ENCODE measurements at regions not wholly inside any gene's neighbourhood (a gene's known extent, or its start where the extent isn't known, plus 50 kb on each side); places are given as distances from the start of the nearest gene placed in this dataset.

DNA sequence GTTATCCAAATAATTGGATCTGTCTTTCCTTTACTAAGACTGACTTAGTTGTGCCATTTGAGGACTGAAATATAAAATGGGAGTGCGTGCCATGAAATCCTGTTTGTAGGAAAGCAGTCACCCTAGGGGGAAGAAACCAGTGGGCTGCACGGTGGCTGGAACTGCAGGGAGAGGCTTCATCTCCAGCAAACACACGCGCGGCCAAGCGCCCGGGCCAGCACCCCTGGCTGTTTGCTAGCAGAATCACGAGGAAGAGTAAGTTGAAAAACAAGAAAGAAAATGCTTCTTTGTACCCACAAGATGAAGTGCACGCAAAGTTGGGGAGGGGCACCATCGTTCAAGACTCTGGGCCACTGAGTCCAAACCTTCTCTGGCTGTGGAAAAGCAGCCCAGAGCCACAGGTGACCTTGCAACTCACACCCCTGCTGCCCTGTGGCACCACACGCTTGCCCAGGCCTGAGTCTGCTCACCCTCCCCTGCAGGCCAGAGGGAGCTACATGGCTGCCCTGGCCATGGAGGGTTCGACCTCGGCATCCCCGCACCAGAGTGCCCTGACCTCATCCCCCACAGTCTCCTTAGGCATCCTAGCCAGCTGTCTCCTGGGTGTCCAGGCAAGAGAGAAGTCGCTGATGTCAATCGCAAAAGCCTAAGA lies 55.2 kb downstream of the IRX2 start:
- DNase-seq: no peak

DNA sequence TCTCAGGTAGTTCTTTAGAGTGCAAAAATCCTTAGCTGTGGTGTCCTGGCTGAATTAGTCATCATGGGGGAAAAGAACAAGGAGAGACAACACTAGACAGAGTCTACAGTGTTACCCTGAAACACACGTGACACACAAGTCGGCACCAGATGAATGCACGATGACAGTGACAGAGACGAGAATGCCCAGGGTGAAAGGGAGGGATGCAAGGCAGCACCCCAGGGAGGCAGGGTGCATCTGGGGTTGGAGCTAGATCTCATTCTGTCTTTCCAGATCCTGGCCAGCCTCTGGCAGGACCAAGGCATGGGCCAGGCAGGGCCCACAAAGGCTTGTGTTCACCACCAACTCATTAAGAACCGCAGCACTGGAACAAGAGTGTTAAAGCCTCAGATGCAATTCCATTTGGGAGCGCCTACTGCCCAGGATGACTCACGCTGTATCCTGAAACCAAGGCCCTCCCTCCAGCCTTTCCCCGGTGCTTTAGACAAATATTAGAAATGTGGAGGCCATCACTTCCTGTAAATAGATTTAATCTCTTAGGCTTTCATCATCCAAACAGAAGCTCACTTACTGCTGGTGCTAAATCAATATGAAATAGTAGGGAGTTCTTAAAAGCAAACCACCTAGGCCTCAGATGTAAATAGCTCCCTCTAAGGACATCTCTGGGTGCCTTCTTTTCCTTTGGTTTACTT lies 56.1 kb downstream of the IRX2 start:
- DNase-seq: no peak

DNA sequence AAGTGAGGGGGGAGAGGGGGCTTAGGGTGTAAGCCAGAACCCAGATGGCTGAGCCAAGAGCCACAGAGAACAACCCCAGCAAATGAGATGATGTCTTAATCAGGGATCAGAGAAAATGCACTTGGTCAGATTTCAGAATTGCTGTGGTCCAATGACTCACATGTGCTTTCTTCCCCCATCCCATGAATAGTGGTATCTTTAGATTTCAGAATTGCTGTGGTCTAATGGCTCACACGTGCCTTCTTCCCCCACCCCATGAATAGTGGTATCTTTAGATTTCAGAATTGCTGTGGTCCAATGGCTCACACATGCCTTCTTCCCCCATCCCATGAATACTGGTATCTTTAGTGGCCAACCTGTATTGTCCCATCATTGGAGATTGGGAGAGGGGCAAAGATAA lies 59.9 kb downstream of the IRX2 start:
- DNase-seq: no peak

DNA sequence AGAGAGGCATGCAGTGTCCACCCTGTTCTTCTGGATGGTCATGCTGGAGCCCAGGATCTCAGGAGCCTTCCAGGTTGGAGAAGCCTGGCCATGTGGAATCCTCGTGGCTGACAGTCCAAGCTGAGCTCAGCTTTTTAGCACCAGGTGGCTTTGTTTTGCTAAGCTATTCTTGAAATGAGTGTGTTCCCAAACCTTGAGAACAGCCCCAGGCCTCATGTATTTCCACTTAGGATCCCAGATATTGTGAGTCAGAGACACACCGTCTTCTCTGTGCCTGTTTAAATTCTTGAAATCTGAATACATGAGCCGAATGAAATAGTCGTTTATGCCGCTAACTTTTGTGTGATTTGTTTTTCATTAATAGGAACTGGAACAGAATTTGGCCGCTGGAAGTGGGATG lies 61.2 kb downstream of the IRX2 start:
- no peak for DNase-seq

DNA sequence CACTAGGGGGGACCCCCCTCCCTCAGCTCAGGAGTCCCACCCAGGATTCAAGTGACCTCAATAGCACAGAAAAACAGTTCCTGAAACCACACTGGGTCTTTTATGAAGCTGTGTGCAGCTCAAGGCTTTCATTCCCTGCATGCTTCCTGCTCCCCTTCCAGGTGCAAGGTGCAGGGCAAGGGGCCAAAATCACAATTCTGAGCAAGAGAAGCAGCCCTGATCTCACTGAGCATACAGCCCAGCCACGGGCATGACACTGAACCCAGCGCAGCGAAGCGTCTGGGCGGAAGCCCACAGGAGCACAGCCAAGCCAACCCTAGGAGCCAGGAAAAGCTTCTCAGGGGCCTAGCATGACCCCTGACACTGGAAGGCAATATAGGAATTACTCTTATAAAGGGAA lies 62.9 kb downstream of the IRX2 start:
- no peak for DNase-seq

DNA sequence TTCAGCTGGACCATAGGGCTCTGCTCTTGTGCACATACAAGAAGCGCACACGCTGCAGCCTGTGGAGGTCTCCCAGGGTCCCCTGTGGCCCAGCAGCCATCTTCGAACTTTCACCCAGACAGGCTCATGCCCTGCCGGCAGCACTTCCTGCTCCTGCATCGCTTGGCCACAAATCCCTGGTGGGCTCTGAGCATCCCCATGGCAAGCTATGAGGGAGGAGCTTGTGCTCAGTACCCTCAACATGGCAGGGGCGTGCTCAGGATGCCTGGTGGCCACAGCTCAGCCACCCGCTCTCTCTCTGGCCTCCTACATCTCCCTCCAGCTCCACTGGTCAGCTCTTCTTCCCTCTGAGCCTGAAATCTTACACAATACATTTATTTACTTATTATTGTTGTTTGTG lies 63.7 kb downstream of the IRX2 start:
- DNase-seq: no peak

DNA sequence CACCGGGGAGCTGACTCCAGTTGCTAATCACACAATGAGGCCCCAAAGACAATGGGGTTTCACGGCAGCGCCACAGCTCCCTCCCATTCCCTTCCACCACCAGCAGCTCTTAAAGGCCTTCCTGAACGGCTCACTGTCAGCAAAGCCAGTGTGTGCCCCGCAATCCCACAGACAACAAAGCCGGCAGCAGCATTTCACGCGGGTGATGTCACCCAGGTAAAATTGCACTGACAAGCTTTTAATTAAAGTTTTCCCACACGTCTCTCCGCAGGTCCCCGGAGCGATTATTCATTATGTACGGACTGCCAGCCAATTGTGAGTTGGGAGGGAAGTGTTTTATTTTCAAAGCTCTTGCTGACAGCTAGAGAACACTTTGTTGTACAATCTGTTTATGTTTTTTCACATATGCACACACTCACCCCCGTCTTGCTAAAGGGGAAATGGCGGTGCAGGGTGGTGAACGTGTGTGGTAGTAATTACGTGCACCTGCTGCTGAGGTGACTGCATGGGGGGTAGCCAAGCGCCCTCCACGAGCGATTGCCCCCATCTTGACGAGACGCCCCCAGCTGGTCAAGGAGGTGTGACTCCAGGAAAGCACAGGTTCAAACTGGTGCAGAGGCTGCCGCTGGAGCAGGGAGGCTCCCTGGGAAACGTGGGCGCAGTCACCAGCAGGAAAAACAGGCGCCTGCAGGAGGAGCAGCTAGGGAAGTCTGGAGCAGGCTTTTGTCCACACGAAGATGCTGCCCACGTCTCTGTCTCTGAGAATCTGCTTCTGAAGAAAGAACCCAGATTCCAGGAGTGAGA lies 65.0 kb downstream of the IRX2 start:
- DNase-seq: no peak

DNA sequence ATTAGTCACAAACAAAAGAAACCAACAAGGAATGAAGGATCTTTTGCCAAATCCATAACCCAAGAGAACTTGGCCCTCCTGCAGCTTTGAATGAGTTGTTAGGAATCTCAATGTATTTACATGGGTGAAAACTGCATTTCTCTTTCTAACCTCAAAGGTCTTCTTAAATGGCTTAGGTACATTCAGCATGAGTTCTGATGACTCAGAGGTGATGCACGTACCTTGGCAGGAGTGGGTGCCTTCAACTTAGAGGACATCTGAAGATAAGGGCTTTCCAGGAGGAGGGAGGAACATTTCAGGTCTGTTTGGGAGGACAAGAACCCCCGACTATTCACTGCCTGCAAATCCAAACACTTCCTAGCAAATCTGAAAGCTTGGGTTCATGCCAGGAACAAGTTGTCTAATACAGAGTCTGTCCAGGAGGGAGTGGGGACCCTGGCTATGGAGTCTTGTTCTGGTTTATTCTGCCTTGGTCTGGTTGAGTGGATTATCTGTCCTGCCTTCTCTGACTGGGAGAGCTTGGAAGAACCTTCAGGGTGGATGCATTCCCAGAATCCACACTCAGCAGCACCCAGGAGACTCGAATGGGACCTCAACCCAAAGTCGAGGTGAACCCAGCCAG lies 65.7 kb downstream of the IRX2 start:
- DNase-seq: no peak

DNA sequence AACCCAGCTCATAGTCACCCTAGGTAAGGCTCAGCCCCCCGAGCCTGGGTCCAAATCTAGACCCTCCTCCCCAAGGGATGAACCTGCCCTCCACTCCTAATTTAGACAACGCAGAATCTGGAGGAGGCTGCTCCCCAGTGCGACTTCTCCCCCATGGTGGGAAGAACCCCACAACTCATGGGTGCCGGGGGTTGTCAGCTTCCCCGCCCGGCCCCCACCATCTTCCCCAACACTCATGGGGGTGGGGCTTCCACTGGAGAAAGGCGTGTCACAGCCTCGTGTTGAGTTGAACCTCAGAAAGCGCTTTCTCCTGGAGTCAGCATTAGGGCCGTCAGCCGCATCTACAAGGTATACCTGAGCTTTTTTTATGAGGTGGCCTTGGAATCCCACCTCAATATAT lies 66.9 kb downstream of the IRX2 start:
- no peak for DNase-seq

DNA sequence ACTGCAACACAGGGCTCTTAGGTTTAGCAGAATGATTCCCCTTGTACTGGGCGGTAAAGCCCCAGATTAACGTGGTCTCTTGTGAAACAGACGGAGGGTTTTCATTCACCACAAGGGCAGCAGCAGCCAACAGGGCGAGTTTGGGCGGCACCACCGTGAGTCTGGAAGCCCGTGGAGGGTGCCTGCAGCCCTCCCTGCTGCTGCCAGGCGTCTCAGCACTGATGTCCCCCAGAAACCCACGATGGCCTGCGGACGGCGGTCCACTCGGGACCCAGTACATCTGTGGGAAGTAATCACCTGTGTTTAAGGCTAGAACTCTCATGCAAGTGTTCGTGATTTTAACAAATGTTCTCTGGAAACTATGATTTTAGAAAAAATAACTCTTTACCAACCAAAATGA lies 67.8 kb downstream of the IRX2 start:
- DNase-seq: no peak

DNA sequence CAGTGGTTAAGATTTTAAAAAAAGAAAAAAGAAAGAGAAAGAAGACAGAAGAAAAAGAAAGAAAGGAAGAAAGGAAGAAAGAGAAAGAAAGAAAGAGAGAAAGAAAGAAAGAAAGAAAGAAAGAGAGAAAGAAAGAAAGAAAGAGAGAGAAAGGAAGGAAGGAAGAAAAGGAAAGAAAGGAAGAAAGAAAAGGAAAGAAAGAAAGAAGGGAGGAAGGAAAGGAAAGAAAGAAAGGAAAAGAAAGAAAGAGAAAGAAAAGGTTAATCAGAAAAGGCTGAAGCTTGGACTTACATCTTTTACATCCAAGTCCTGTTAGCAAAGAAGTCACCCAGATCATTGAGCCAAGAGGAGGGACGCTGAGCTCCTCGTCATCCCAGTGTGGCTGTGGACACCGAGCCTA lies 70.0 kb downstream of the IRX2 start:
- no peak for DNase-seq

DNA sequence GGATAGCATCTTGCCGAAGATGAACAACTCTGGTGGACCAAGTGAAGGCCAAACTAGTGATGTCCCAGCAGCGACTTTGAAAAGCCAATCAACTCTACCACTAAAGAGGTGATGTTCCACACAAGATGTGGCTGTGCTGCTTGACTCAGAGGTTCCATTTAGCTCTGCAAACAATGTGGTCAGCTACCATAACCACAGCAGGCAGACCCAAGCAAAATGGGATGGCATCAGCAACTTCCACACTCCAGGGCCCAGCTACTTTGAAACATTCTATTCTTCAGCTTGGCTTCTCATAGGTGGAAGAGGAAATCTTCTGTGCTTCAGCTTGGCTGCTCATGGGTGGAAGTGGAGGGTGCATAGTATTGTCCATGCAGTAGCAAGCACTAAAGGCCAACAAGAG lies 70.5 kb downstream of the IRX2 start:
- DNase-seq: no peak

DNA sequence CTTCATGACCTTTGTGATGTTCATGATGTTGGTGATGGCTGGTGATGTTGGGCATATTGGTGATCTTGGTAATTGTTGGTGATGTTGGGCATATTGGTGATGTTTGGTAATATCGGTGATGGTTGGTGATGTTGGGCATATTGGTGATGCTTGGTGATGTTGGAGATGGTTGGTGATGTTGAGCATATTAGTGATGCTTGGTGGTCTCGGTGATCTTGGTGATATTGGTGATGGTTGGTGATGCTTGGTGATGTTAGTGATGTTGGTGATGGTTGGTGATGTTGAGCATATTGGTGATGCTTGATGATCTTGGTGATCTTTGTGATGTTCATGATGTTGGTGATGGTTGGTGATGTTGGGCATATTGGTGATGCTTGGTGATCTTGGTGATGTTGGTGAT lies 73.8 kb downstream of the IRX2 start:
- DNase-seq: no peak

DNA sequence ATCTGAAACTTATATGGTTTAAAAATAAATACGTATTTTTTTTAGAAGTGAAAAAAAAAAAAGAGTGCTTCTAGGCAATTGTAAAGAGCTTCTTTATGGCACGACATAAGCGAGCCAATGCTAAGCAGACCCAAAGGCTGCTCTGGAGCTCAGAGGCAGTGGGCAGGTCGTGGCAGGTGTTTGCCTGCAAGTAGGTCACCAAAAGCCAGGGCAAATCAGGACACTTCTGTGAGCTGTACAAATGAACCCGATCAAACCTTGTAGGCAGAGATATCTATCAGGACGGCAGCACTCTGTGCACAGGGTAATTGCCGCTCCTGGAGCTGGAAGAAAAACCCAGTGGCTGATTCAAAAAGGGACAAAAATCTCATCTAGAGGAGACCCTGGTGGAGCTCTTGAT lies 75.9 kb downstream of the IRX2 start:
- DNase-seq: no peak

DNA sequence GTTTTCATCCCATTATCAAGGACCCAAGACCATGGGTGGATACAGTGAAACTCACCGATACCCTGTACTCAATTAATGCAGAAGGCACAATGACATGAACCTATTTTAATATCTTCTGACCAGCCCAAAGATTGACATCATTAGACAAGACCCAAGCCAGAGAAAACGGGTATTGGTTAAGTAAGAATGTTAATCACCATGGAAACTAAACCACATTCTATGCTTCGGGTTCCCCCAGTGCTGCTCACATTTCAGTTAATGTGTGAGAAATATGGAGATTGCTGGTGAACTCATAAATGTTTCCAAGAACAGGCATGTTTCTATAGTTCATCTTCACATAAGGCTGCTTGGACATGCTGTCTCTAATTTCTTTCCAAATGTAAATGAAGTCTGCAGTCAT lies 77.0 kb downstream of the IRX2 start:
- DNase-seq: no peak

DNA sequence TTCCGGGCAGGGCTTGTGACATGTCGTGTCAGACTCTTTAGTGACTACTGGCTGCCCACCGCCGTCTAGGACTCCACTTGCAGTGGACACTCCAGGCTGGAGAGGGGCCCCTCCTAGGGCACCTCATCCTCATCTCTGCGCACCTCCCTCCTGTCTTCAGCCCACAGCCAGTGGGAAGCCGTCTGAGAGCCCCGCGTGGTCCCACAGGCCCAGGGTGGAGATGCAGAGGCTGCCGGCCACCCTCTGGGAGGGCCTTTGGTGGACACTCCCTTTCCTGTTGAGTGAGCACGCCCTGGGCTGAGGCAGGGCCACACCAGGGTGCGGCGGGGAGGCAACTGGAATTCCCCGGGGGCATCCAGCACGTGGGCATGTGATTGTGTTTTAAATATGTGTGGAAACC lies 80.5 kb downstream of the IRX2 start:
- no peak for DNase-seq

DNA sequence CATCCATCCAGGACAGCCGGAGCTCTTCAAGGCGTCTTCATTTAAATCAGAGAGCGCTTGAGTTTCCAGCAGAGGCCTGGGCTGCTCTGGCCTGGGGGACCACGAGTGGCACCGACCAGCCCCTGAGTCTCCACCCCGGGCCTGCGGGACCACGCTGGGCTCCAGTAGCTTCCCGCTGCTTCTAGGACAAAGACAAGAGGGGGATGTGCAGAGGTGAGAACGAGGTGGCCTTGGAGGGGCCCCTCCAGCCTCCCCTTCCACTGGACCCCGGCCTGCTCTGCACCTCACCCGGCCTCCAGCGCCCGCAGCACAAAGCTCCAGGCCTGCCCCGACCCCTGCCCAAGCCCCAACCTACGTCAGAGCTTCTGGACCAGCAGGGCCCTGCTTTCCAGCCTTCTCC lies 81.6 kb downstream of the IRX2 start:
- DNase-seq: no peak

DNA sequence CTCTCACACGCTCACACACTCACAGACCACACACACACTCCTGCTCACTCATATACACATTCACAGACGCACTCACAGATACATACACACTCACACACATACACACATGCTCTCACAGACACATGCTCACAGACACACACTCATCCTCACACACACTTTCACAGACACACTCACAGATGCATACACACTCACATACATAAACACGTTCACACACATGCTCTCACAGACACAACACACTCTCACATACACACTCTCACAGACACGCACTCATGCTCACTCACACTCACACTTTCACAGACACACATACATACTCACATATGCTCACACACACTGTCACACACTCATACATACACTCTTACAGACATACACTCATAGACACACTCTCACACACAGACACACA lies 82.2 kb downstream of the IRX2 start:
- no peak for DNase-seq

DNA sequence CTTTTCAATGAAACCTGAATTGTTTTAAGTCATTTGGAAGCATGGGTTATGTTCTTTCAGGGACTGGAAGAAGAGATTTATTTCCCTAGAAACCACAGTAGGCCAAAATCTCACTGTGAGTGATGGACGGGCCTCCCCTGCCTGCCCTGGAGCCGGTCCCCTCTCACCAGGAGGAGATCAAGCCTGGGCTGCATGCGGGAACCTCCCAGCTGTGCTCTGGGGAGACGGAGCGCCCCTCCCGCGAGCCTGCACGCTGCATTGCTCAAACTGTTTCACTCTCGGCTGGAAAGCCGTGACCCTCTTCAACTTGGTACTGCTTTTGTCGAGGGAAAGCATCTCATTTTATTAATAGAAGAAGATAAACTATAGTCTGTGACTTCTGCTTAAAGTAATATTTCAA lies 85.4 kb downstream of the IRX2 start:
- DNase-seq: no peak

DNA sequence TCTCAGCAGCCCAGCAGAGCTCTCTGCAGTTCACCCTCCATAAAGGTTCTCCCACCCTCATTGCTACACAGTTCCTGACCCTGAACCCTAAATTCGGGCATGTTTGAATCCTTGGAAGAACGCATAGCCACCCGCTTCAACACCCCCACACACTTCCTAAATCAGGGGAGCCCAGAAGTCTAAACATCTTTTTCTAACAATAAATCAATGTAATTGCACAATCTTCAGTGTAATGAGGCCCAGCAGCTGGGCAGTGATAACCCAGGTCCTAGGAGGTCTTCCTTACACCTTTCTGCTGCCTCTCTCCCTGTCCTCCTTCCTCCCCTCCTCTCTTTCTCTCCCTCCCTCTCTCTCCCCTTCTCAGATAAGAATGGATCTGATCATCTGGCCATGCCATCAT lies 88.0 kb downstream of the IRX2 start:
- no peak for DNase-seq

DNA sequence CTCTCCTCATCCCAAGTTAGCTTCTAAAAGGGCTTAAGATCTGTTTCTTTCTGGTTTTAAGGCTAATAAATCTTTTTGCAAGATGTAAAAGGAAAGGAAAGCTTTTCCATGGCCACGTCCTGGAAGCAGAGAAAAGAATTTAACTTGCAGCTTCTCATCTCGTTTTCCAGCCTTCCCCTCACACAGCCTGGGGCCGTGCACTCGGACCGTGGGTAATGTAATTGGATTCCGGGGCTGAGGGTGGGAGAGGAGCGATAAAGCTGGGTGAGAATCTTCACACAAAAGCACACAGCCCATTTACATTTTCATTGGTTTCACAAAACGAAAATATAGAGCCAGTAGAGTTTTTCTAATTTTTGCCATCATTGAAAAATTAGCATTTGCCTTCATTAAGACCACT lies 91.2 kb downstream of the IRX2 start:
- no peak for DNase-seq

DNA sequence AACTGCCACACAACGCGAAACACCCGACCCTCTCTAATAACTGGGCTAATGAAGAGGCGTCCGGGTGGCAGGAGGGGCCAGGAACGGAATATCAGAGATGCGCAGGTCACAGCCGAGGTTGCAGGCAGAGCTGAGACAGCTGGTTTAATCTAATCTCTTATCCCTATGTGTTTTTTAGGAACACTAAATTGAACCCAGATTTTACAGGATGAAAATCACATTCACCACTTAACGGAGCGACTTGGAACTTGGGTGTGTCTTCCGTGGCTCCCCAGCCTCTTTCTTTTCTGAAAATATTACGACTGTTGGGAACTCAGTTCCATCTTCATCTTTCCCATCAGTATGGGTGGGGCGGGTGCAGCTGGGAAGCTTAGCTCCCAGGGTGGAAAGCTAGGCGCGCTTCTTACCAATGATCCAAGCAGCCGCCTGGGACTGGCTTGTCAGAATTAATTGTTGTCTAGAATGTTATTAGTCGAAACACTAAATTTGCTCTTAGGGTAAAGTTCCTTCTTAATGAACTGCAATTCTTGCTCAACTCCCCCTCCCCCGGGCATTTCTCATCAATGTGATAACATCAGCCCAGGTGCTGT lies 92.5 kb downstream of the IRX2 start:
- DNase-seq: no peak

DNA sequence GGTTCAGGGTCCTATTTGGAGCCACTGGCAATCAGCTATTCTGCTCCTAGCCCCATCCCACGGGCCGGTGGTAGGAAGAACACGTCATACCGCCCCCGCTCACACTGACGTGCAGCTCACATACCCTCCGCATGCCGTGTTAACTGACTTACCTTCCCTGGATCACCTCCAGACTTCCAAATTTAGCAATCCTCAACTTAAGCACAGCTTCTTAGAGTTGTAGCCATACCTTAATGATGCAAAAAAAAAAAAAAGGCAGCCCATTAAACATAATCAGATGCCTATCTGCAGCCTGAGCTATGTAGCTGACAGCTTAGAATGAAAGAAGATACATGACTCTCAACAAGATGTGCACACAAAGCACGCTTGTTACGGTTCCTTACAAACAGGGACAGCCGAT lies 93.0 kb downstream of the IRX2 start:
- DNase-seq: no peak

DNA sequence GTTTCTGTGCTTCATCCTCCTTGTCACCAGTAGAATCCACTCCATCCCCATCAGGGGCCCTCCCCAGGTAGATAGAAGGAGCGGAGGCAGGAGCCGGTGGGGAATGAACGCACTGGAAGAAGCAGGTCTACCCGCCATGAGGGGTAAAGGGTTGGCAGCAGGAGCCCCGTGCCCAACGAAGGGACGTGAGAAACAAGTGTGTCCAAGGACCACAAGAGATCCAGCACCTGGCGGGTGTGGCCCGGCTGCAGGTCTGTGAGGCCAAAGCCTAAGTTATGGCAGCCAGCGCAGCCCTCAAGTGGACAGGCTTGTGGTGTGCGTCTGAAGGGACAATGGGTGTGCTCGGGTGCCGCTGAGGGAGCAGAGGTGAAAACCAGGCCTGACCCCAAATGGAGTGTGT lies 94.3 kb downstream of the IRX2 start:
- DNase-seq: no peak

Data from DMS53 (cell line).